DND-41 (cell line): ENCODE measurements at regions not wholly inside any gene's neighbourhood (a gene's known extent, or its start where the extent isn't known, plus 50 kb on each side); places are given as distances from the start of the nearest gene placed in this dataset.

Source experiments
- CTCF ChIP-seq: IDR thresholded peaks from 2 replicates; pipeline ENCODE4 v1.5.1; 2012; ENCODE audit warnings: borderline replicate concordance, low read length, moderate library complexity, mild to moderate bottlenecking; ENCODE audit not compliant: poor library complexity, severe bottlenecking; ENCODE audit errors: extremely low read depth
- EZH2 ChIP-seq: IDR thresholded peaks from 3 replicates; pipeline ENCODE4 v1.6.1; 2012; ENCODE audit warnings: borderline replicate concordance, low read depth, mild to moderate bottlenecking, moderate library complexity, low read length, inconsistent platforms; ENCODE audit not compliant: severe bottlenecking

GRCh38 chr4:125116431-125116830 lies 198.3 kb upstream of the FAT4 start:
- TF ChIP-seq CTCF (no peak), EZH2 (no peak)
